H1 (cell line): ENCODE measurements at regions not wholly inside any gene's neighbourhood (a gene's known extent, or its start where the extent isn't known, plus 50 kb on each side); places are given as distances from the start of the nearest gene placed in this dataset.

ENCODE experiments used
- CTCF ChIA-PET: fragments of 300-600 bp; sonication (Branson Sonifier 250); formaldehyde crosslinking; loops from one replicate; lab custom pipeline; 2021; ENCODE audit not compliant: partially characterized antibody; lab: Charles Lee
- POLR2A ChIA-PET: fragments of 300-600 bp; sonication (Branson Sonifier 250); formaldehyde crosslinking; loops from one replicate; lab custom pipeline; 2021; ENCODE audit warnings: inconsistent platforms; ENCODE audit not compliant: partially characterized antibody; lab: Charles Lee
- DNase-seq, 2 experiments: peaks; one replicate each; pipeline versions ENCODE4 v3.0.0 to v3.0.0-alpha.2; 2010 to 2022; ENCODE audit warnings: low spot score in 2 of 2, low read depth in 1 of 2, mixed read lengths in 1 of 2
- FAIRE-seq: peaks from 2 replicates; lab custom pipeline; 2011; peaks lifted over from hg19 to GRCh38; lab: Jason Lieb, UNC
- H2AFZ ChIP-seq: 2 replicates; pipeline ENCODE4 v1.8.1; 2012; ENCODE audit warnings: low read length, inconsistent platforms
- H2AK5ac ChIP-seq: 2 replicates; pipeline ENCODE4 v1.6.1; 2013; ENCODE audit warnings: low read depth, low read length
- H2BK120ac ChIP-seq: replicated peaks from 2 replicates; pipeline ENCODE3; 2013; ENCODE audit warnings: low read depth, low read length, inconsistent platforms
- H2BK12ac ChIP-seq: 2 replicates; pipeline ENCODE4 v1.6.1; 2013; ENCODE audit warnings: low read depth, low read length
- H2BK15ac ChIP-seq: 2 replicates; pipeline ENCODE4 v1.6.1; 2013; ENCODE audit warnings: low read length
- H2BK20ac ChIP-seq: 2 replicates; pipeline ENCODE4 v1.6.1; 2013; ENCODE audit warnings: low read length
- H2BK5ac ChIP-seq: 2 replicates; pipeline ENCODE4 v1.6.1; 2013; ENCODE audit warnings: low read depth, low read length
- H3K14ac ChIP-seq: 2 replicates; pipeline ENCODE4 v1.6.1; 2013; ENCODE audit warnings: inconsistent platforms; ENCODE audit not compliant: insufficient read length
- H3K18ac ChIP-seq: 2 replicates; pipeline ENCODE4 v1.6.1; 2013; ENCODE audit warnings: low read length; ENCODE audit errors: extremely low read depth
- H3K23ac ChIP-seq: 2 replicates; pipeline ENCODE4 v1.6.1; 2013; ENCODE audit warnings: inconsistent platforms; ENCODE audit not compliant: insufficient read length
- H3K23me2 ChIP-seq: 2 replicates; pipeline ENCODE4 v1.6.1; 2013; ENCODE audit warnings: low read depth, low read length
- H3K27ac ChIP-seq: 2 replicates; pipeline ENCODE4 v1.6.1; 2011; ENCODE audit warnings: low read depth, low read length, inconsistent platforms
- H3K27me3 ChIP-seq, 4 experiments: replicated peaks in 1 of 4; 1 replicate in 1 of 4; 2 replicates in 3 of 4; pipeline versions ENCODE4 v1.6.1 to v1.8.1; 2011 to 2013; ENCODE audit warnings: low read length in 3 of 4, mild to moderate bottlenecking in 3 of 4, inconsistent platforms in 2 of 4, mixed read lengths in 2 of 4, moderate library complexity in 1 of 4; ENCODE audit not compliant: control insufficient read depth in 3 of 4, insufficient read depth in 3 of 4; ENCODE audit errors: extremely low read depth in 1 of 4
- H3K36me3 ChIP-seq, 4 experiments: 2 replicates each; pipeline versions ENCODE4 v1.6.1 to v1.8.1; 2011 to 2013; ENCODE audit warnings: mild to moderate bottlenecking in 4 of 4, low read length in 3 of 4, moderate library complexity in 2 of 4, control low read depth in 1 of 4, inconsistent platforms in 1 of 4; ENCODE audit not compliant: insufficient read depth in 4 of 4, control insufficient read depth in 2 of 4
- H3K4ac ChIP-seq: replicated peaks from 2 replicates; pipeline ENCODE3; 2013; ENCODE audit warnings: low read length, low read depth, mixed read lengths, inconsistent platforms; ENCODE audit not compliant: insufficient read length
- H3K4me1 ChIP-seq, 4 experiments: replicated peaks in 1 of 4; 1 replicate in 1 of 4; 2 replicates in 3 of 4; pipeline versions ENCODE4 v1.6.1 to v1.8.1; 2011 to 2013; ENCODE audit warnings: low read length in 3 of 4, inconsistent platforms in 2 of 4, mixed read lengths in 1 of 4; ENCODE audit not compliant: insufficient read depth in 4 of 4, control insufficient read depth in 3 of 4
- H3K4me2 ChIP-seq, 2 experiments: 2 replicates each; pipeline versions ENCODE4 v1.6.1 to v1.8.1; 2011 to 2013; ENCODE audit warnings: low read depth in 2 of 2, low read length in 2 of 2, control low read depth in 1 of 2, inconsistent platforms in 1 of 2, mild to moderate bottlenecking in 1 of 2; ENCODE audit not compliant: insufficient read depth in 1 of 2
- H3K4me3 ChIP-seq, 4 experiments: fragments of 200-600, 300-600 bp in 1 of 4; sonication (generic), shearing (Covaris generic), sonication (Bioruptor Twin) in 1 of 4; 2 replicates each; pipeline versions ENCODE4 v1.5.1 to v1.8.1; 2011 to 2016; ENCODE audit warnings: low read length in 4 of 4, low read depth in 3 of 4, control low read depth in 2 of 4, inconsistent platforms in 2 of 4, mild to moderate bottlenecking in 2 of 4, mixed read lengths in 1 of 4, moderate library complexity in 1 of 4; ENCODE audit not compliant: insufficient read depth in 2 of 4; ENCODE audit errors: extremely low read depth in 1 of 4
- H3K56ac ChIP-seq: replicated peaks from 2 replicates; pipeline ENCODE3; 2013; ENCODE audit warnings: low read depth, mild to moderate bottlenecking, mixed read lengths, low read length, inconsistent platforms; ENCODE audit not compliant: insufficient read length
- H3K79me1 ChIP-seq: 2 replicates; pipeline ENCODE4 v1.6.1; 2013; ENCODE audit warnings: low read depth, low read length, control low read depth
- H3K79me2 ChIP-seq, 2 experiments: 2 replicates each; pipeline versions ENCODE4 v1.6.1 to v1.8.1; 2012 to 2013; ENCODE audit warnings: low read length in 2 of 2, mild to moderate bottlenecking in 2 of 2, inconsistent platforms in 1 of 2; ENCODE audit not compliant: insufficient read depth in 2 of 2, control insufficient read depth in 1 of 2
- H3K9ac ChIP-seq, 4 experiments: replicated peaks in 1 of 4; 1 replicate in 1 of 4; 2 replicates in 3 of 4; pipeline versions ENCODE4 v1.6.1 to v1.8.1; 2011 to 2013; ENCODE audit warnings: low read depth in 3 of 4, low read length in 3 of 4, control low read depth in 2 of 4, mild to moderate bottlenecking in 2 of 4, moderate library complexity in 2 of 4, inconsistent platforms in 1 of 4; ENCODE audit errors: extremely low read depth in 1 of 4
- H3K9me3 ChIP-seq, 2 experiments: 2 replicates each; pipeline versions ENCODE4 v1.6.1 to v1.8.1; 2012 to 2013; ENCODE audit warnings: mild to moderate bottlenecking in 2 of 2, moderate library complexity in 2 of 2, control low read depth in 1 of 2, inconsistent platforms in 1 of 2, low read depth in 1 of 2, low read length in 1 of 2, mixed read lengths in 1 of 2; ENCODE audit not compliant: insufficient read depth in 2 of 2
- H4K20me1 ChIP-seq, 2 experiments: replicated peaks in 1 of 2; 2 replicates each; pipeline versions ENCODE3 to v1.8.1; 2011 to 2013; ENCODE audit warnings: inconsistent platforms in 2 of 2, low read length in 2 of 2, mild to moderate bottlenecking in 1 of 2; ENCODE audit not compliant: insufficient read depth in 2 of 2, control insufficient read depth in 1 of 2
- H4K5ac ChIP-seq: 2 replicates; pipeline ENCODE4 v1.6.1; 2013; ENCODE audit warnings: low read length, low read depth, mixed read lengths, inconsistent platforms; ENCODE audit not compliant: insufficient read length
- H4K8ac ChIP-seq: 2 replicates; pipeline ENCODE4 v1.8.0; 2013; ENCODE audit warnings: mild to moderate bottlenecking, moderate library complexity, low read length, inconsistent platforms; ENCODE audit not compliant: insufficient read depth; ENCODE audit errors: extremely low read depth
- H4K91ac ChIP-seq: replicated peaks from 2 replicates; pipeline ENCODE3; 2013; ENCODE audit warnings: low read length, mixed read lengths, inconsistent platforms; ENCODE audit not compliant: insufficient read length
- BRCA1 ChIP-seq: IDR thresholded peaks from 2 replicates; pipeline ENCODE4 v1.6.1; 2012; ENCODE audit warnings: low read depth, low read length, improper control_type of control experiment
- CEBPB ChIP-seq: IDR thresholded peaks from 2 replicates; pipeline ENCODE4 v1.6.1; 2012; ENCODE audit warnings: low read depth, low read length
- CREB1 ChIP-seq: IDR thresholded peaks from 2 replicates; pipeline ENCODE4 v1.6.1; 2012; ENCODE audit warnings: inconsistent platforms
- JUND ChIP-seq: IDR thresholded peaks from 2 replicates; pipeline ENCODE4 v1.6.1; 2011; ENCODE audit warnings: mild to moderate bottlenecking, improper control_type of control experiment, low read length
- KDM4A ChIP-seq: IDR thresholded peaks from one replicate; pipeline ENCODE4 v1.7.1; 2012; ENCODE audit warnings: low read depth, mild to moderate bottlenecking, moderate library complexity, low read length, inconsistent platforms; ENCODE audit not compliant: severe bottlenecking
- MAX ChIP-seq: IDR thresholded peaks from 2 replicates; pipeline ENCODE4 v1.6.1; 2012; ENCODE audit warnings: inconsistent platforms
- RNF2 ChIP-seq: fragments of 200-900, 300-1000 bp; sonication (generic); IDR thresholded peaks from 2 replicates; pipeline ENCODE4 v1.7.1; 2016; ENCODE audit warnings: borderline replicate concordance, low read depth, mild to moderate bottlenecking, antibody characterized with exemption, low read length; ENCODE audit not compliant: poor library complexity, severe bottlenecking; ENCODE audit errors: missing control alignments
- SAP30 ChIP-seq: fragments of 300-600 bp; sonication (generic); IDR thresholded peaks from 2 replicates; pipeline ENCODE4 v1.7.1; 2012; ENCODE audit warnings: low read length, moderate library complexity, mild to moderate bottlenecking, inconsistent platforms; ENCODE audit not compliant: insufficient read depth, insufficient replicate concordance
- SIRT6 ChIP-seq: IDR thresholded peaks from one replicate; pipeline ENCODE4 v1.7.1; 2012; ENCODE audit warnings: low read length, inconsistent platforms
- SP4 ChIP-seq: IDR thresholded peaks from 2 replicates; pipeline ENCODE4 v1.6.1; 2012; ENCODE audit warnings: low read length, inconsistent platforms
- TAF1 ChIP-seq: IDR thresholded peaks from 2 replicates; pipeline ENCODE4 v1.6.1; 2011; ENCODE audit warnings: mild to moderate bottlenecking, low read depth, low read length
- ZNF274 ChIP-seq: IDR thresholded peaks from 2 replicates; pipeline ENCODE4 v1.7.0; 2012; ENCODE audit warnings: low read length, borderline replicate concordance; ENCODE audit errors: extremely low read depth
- WGBS, 2 experiments: shearing (Covaris generic) in 1 of 2; methylation state at CpG; one replicate each; pipeline versions ENCODE4 v1.1.6 to v1.1.7; 2013 to 2015; ENCODE audit warnings: low lambda C conversion rate in 2 of 2, mixed read lengths in 2 of 2, inconsistent platforms in 1 of 2, low coverage in 1 of 2, missing lambda C conversion rate in 1 of 2; ENCODE audit not compliant: insufficient replicate concordance in 2 of 2, insufficient coverage in 1 of 2, insufficient read length in 1 of 2; ENCODE audit errors: extremely low coverage in 1 of 2, missing lambda C conversion rate in 1 of 2; 5-methylcytosine and 5-hydroxymethylcytosine counted together
- TF ChIP-seq, protein P1 (sequence below), 3 experiments: IDR thresholded peaks; 1 replicate in 2 of 3; 2 replicates in 1 of 3; pipeline versions ENCODE4 v1.5.1 to v1.6.1; 2011; ENCODE audit warnings: low read length in 3 of 3, mild to moderate bottlenecking in 3 of 3, inconsistent platforms in 2 of 3, low read depth in 1 of 3, moderate library complexity in 1 of 3; ENCODE audit not compliant: insufficient read depth in 1 of 3; ENCODE audit errors: control extremely low read depth in 1 of 3

- CTCF ChIA-PET: no interaction called here
- H2BK120ac ChIP-seq: no peak overlapping the region
- H3K23ac ChIP-seq: no peak overlapping the region
- H2AFZ ChIP-seq: no peak overlapping the region
- no peaks in the 10 kb centered on the region for H3K36me3 ChIP-seq
- H4K8ac ChIP-seq: no peak overlapping the region
- no peaks in the 10 kb centered on the region for H3K79me2 ChIP-seq
- no peak overlapping the region for H4K5ac ChIP-seq
- no peak overlapping the region for H3K9ac ChIP-seq
- H2BK5ac ChIP-seq: no peak overlapping the region
- H4K91ac ChIP-seq: no peak overlapping the region
- H2BK15ac ChIP-seq: no peak overlapping the region
- H2AK5ac ChIP-seq: no peak overlapping the region
- no peak overlapping the region for H3K27ac ChIP-seq
- DNase-seq: no peak
- H3K4me2 ChIP-seq: no peak overlapping the region
- no peak for FAIRE-seq
- no peak overlapping the region for H3K14ac ChIP-seq
- 93% methylated on average over 2 of the region's 2 CpGs; no CpG with 5 or more reads in 1 of the 2 experiments for WGBS, 2 experiments
- H3K23me2 ChIP-seq: peaks cover 2% of the 10 kb centered on the region; the same call in 1 of the 2 replicates
- peaks cover 0 to 4% (median 1%) of the 10 kb centered on the region in 4 experiments; a peak in 2 of 7 replicates for H3K4me1 ChIP-seq
- H3K9me3 ChIP-seq: no peaks in the 10 kb centered on the region
- H2BK12ac ChIP-seq: no peak overlapping the region
- H4K20me1 ChIP-seq: no peaks in the 10 kb centered on the region
- POLR2A ChIA-PET: no interaction called here
- H3K4me3 ChIP-seq: no peak overlapping the region
- H3K79me1 ChIP-seq: no peaks in the 10 kb centered on the region
- no peak overlapping the region for H3K18ac ChIP-seq
- no peak overlapping the region for H3K56ac ChIP-seq
- H3K4ac ChIP-seq: no peak overlapping the region
- H3K27me3 ChIP-seq: no peaks in the 10 kb centered on the region
- H2BK20ac ChIP-seq: no peak overlapping the region
- TF ChIP-seq ZNF274: no peak
- TF ChIP-seq JUND: no peak
- TF ChIP-seq CREB1: no peak
- TF ChIP-seq SP4: no peak
- no peak for TF ChIP-seq SIRT6
- no peak for TF ChIP-seq SAP30
- TF ChIP-seq MAX: no peak
- TF ChIP-seq BRCA1: no peak
- TF ChIP-seq CEBPB: no peak
- TF ChIP-seq TAF1: no peak
- TF ChIP-seq KDM4A: no peak
- TF ChIP-seq RNF2: no peak
- TF ChIP-seq, protein P1, sequence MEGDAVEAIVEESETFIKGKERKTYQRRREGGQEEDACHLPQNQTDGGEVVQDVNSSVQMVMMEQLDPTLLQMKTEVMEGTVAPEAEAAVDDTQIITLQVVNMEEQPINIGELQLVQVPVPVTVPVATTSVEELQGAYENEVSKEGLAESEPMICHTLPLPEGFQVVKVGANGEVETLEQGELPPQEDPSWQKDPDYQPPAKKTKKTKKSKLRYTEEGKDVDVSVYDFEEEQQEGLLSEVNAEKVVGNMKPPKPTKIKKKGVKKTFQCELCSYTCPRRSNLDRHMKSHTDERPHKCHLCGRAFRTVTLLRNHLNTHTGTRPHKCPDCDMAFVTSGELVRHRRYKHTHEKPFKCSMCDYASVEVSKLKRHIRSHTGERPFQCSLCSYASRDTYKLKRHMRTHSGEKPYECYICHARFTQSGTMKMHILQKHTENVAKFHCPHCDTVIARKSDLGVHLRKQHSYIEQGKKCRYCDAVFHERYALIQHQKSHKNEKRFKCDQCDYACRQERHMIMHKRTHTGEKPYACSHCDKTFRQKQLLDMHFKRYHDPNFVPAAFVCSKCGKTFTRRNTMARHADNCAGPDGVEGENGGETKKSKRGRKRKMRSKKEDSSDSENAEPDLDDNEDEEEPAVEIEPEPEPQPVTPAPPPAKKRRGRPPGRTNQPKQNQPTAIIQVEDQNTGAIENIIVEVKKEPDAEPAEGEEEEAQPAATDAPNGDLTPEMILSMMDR (IDR thresholded peaks at IDR 0.05; ENCODE audit: control extremely low read depth in 1 of 3, insufficient read depth in 1 of 3, low read depth in 1 of 3, low read length in 3 of 3): no peak
Observed at GRCh38 chr15:81544385-81544784, 170.4 kb upstream of the TMC3 start.
